A673 (cell line): ENCODE measurements at regions not wholly inside any gene's neighbourhood (a gene's known extent, or its start where the extent isn't known, plus 50 kb on each side); places are given as distances from the start of the nearest gene placed in this dataset.
A peak's percentile ranks its signal among the peaks of the same experiment; 100 is the strongest.

Experiments
- BruUV-seq: library from RNA; stranded (reverse); fragments of 400-500 nt; replicated peaks from 2 replicates; lab custom pipeline; 2021; lab: Mats Ljungman, UMichigan
- CTCF ChIA-PET: fragments of 300-600 bp; sonication (Branson Sonifier 250); formaldehyde crosslinking; loops from one replicate; lab custom pipeline; 2022; ENCODE audit warnings: antibody characterized with exemption; lab: Charles Lee
- POLR2A ChIA-PET: fragments of 300-600 bp; sonication (Branson Sonifier 250); formaldehyde crosslinking; loops from one replicate; lab custom pipeline; 2022; ENCODE audit warnings: antibody characterized with exemption; ENCODE audit not compliant: low non-redundant PET; lab: Charles Lee
- DNase-seq: peaks from one replicate; pipeline ENCODE4 v3.0.0-alpha.2; 2015; ENCODE audit warnings: low spot score
- H3K27ac ChIP-seq: fragments of 200-600 bp; sonication (generic); 2 replicates; pipeline ENCODE4 v1.5.1; 2016; ENCODE audit warnings: mixed run types, low read depth, mild to moderate bottlenecking, mixed read lengths, antibody characterized with exemption, low read length; ENCODE audit not compliant: poor library complexity, severe bottlenecking
- H3K27me3 ChIP-seq: fragments of 200-600 bp; sonication (generic); replicated peaks from 2 replicates; pipeline ENCODE4 v1.6.1; 2017; ENCODE audit warnings: mixed run types, low read depth, mild to moderate bottlenecking, mixed read lengths, antibody characterized with exemption, low read length; ENCODE audit not compliant: insufficient read depth, poor library complexity
- H3K36me3 ChIP-seq: fragments of 200-600 bp; sonication (generic); 2 replicates; pipeline ENCODE4 v1.6.1; 2016; ENCODE audit warnings: mixed run types, mild to moderate bottlenecking, mixed read lengths, antibody characterized with exemption, low read length; ENCODE audit not compliant: insufficient read depth, poor library complexity, severe bottlenecking
- H3K4me1 ChIP-seq: fragments of 200-600 bp; sonication (generic); 2 replicates; pipeline ENCODE4 v1.6.1; 2017; ENCODE audit warnings: mixed run types, mild to moderate bottlenecking, mixed read lengths, antibody characterized with exemption, low read length; ENCODE audit not compliant: insufficient read depth, poor library complexity, severe bottlenecking
- H3K4me3 ChIP-seq: fragments of 200-600 bp; sonication (generic); 2 replicates; pipeline ENCODE4 v1.5.1; 2016; ENCODE audit warnings: low read depth, mixed run types, mild to moderate bottlenecking, mixed read lengths, low read length; ENCODE audit not compliant: poor library complexity, severe bottlenecking
- H3K9me3 ChIP-seq: fragments of 200-600 bp; sonication (generic); 2 replicates; pipeline ENCODE4 v1.6.1; 2016; ENCODE audit warnings: mixed run types, low read depth, mild to moderate bottlenecking, mixed read lengths, antibody characterized with exemption, low read length; ENCODE audit not compliant: poor library complexity, severe bottlenecking
- CTCF ChIP-seq: fragments of 300-800, 200-600 bp; sonication (generic); conservative IDR thresholded peaks from 2 replicates; pipeline ENCODE4 v1.5.1; 2017; ENCODE audit warnings: low read depth, mild to moderate bottlenecking, antibody characterized with exemption, low read length, moderate library complexity, mixed read lengths
- EZH2 ChIP-seq: fragments of 200-600 bp; sonication (generic); IDR thresholded peaks from 2 replicates; pipeline ENCODE4 v1.6.1; 2017; ENCODE audit warnings: borderline replicate concordance, low read depth, mild to moderate bottlenecking, mixed read lengths, antibody characterized with exemption, low read length; ENCODE audit not compliant: poor library complexity, severe bottlenecking
- intact Hi-C: fragments of 100-400 bp; cut with micrococcal nuclease; formaldehyde crosslinking; loops from one replicate; pipeline ENCODE4 v1.10.0; 2022; ENCODE audit not compliant: unreplicated experiment

- Histone ChIP-seq H3K27ac (no peak overlapping the region), H3K4me1 (peaks cover 4% of the 10 kb centered on the region), H3K9me3 (no peaks in the 10 kb centered on the region), H3K4me3 (no peak overlapping the region), H3K36me3 (no peaks in the 10 kb centered on the region), H3K27me3 (no peaks in the 10 kb centered on the region)
- DNase-seq: no peak
- intact Hi-C loops: no loop called here
- TF ChIP-seq CTCF: no peak
- TF ChIP-seq EZH2: no peak
- CTCF ChIA-PET: no interaction called here
- BruUV-seq: no TSS peak
- POLR2A ChIA-PET: no interaction called here
Observed at GRCh38 chr7:33714208-33714607, 191.1 kb upstream of the BMPER start.

GRCh38 chr7:33716581-33717477, 188.5 kb upstream of the BMPER start:
- no peak overlapping the region for H3K27ac ChIP-seq
- TF ChIP-seq EZH2: no peak
- peak; percentile 75 for TF ChIP-seq CTCF
- peak; percentile 61 for DNase-seq
- ChIA-PET POLR2A (no interaction called here), CTCF (no interaction called here)
- intact Hi-C loops: no loop called here
- no peaks in the 10 kb centered on the region for H3K9me3 ChIP-seq
- no peaks in the 10 kb centered on the region for H3K36me3 ChIP-seq
- peaks cover 4% of the 10 kb centered on the region for H3K4me1 ChIP-seq
- BruUV-seq: no TSS peak
- H3K4me3 ChIP-seq: no peak overlapping the region
- H3K27me3 ChIP-seq: no peaks in the 10 kb centered on the region

GRCh38 chr7:33719059-33719581, 186.2 kb upstream of the BMPER start:
- H3K9me3 ChIP-seq: no peaks in the 10 kb centered on the region
- intact Hi-C loops: no loop called here
- TF ChIP-seq CTCF (no peak), EZH2 (no peak)
- H3K27ac ChIP-seq: no peak overlapping the region
- no peak for DNase-seq
- CTCF ChIA-PET: no interaction called here
- no peaks in the 10 kb centered on the region for H3K36me3 ChIP-seq
- POLR2A ChIA-PET: no interaction called here
- no peaks in the 10 kb centered on the region for H3K27me3 ChIP-seq
- no peak overlapping the region for H3K4me3 ChIP-seq
- no TSS peak for BruUV-seq
- peaks cover 4% of the 10 kb centered on the region for H3K4me1 ChIP-seq
